ENCODE measurements at regions not wholly inside any gene's neighbourhood (a gene's known extent, or its start where the extent isn't known, plus 50 kb on each side); places are given as distances from the start of the nearest gene placed in this dataset.

DNA sequence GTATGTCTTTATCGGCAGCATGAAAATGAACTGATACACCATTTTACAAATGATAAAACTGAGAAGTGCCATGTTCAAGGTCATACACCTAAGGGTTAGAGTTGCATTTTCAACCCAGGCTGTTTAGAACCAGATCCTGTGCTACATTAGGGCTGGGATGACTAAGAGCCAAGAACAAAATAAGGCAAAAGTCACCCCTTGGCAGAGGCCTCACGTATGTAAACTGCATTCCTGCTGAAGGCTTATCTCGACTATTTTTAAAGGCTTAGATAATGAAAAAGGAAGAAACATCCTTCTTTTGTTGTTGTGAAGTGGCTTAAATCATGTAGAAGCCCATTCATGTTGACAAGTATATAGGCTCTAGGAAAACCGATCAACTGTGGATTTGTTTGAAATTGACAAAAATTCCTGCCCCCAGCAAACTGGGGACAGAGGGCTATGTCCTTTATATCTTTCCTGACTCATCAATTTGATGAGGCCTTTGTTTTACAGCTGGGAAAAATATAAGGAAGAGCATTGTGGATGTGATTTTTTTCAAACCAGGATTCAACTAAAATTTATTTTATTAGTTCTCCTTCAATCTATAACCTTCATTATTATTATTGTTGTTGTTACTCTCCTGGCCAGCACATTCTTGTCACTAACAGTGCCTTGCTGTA is 196.5 kb downstream of the SNX18 start:
- BruUV-seq (replicated peaks): no TSS peak
- no peak for TF ChIP-seq ZNF274 (IDR thresholded peaks at IDR 0.05; ENCODE audit: low read depth, low read length)
- TF ChIP-seq FOSL1 (IDR thresholded peaks at IDR 0.05; ENCODE audit: low read depth): no peak
- TF ChIP-seq SP1 (IDR thresholded peaks at IDR 0.05; ENCODE audit: low read depth): no peak
- no peak for TF ChIP-seq YY1 (IDR thresholded peaks at IDR 0.05; ENCODE audit: extremely low read depth, insufficient replicate concordance, low read depth, low read length)

GRCh38 chr5:54709096-54709495 is 191.5 kb downstream of the SNX18 start:
- RAD21 ChIA-PET (ENCODE audit: low non-redundant PET in 1 of 2, low total read pairs in 2 of 2, uncharacterized antibody in 2 of 2, unreplicated experiment in 2 of 2): no interaction called here
- POLR2A ChIA-PET: no interaction called here

More for the DNA sequence above, 196.5 kb downstream of the SNX18 start:
- ATAC-seq (no peak), DNase-seq (ENCODE audit: low read depth, low spot score) (no peak)
- intact Hi-C loops (cut with micrococcal nuclease): no loop called here
- Histone ChIP-seq H3K9me3 (ENCODE audit: control insufficient read depth in 1 of 2, insufficient read depth in 1 of 2, low read depth in 1 of 2, low read length in 2 of 2) (no peaks in the 10 kb centered on the region), H4K20me1 (ENCODE audit: insufficient read depth) (no peaks in the 10 kb centered on the region), H3K27ac (ENCODE audit: low read depth, low read length) (no peak overlapping the region), H3K79me2 (ENCODE audit: insufficient read depth, low read length) (no peaks in the 10 kb centered on the region), H2AFZ (ENCODE audit: low read depth, low read length, poor library complexity, severe bottlenecking) (no peak overlapping the region), H3K9me2 (ENCODE audit: insufficient read depth) (no peaks in the 10 kb centered on the region), H3K36me3 (ENCODE audit: control insufficient read depth in 1 of 2, insufficient read depth in 2 of 2, low read length in 2 of 2) (no peaks in the 10 kb centered on the region), H3K4me3 (replicated peaks in 1 of 2; ENCODE audit: low read depth in 1 of 2, low read length in 2 of 2) (no peak overlapping the region), H3K4me2 (ENCODE audit: low read length) (no peak overlapping the region), H3K4me1 (ENCODE audit: control insufficient read depth in 1 of 2, insufficient read depth in 2 of 2, low read length in 2 of 2) (no peaks in the 10 kb centered on the region), H3K27me3 (ENCODE audit: insufficient read depth, low read length) (no peaks in the 10 kb centered on the region), H3K9ac (ENCODE audit: low read length) (no peak overlapping the region)
- POLR2A ChIA-PET: no interaction called here
- RAD21 ChIA-PET (ENCODE audit: low non-redundant PET in 1 of 2, low total read pairs in 2 of 2, uncharacterized antibody in 2 of 2, unreplicated experiment in 2 of 2): no interaction called here
- CTCF ChIA-PET: no interaction called here

More at GRCh38 chr5:54709096-54709495, 191.5 kb downstream of the SNX18 start:
- no TSS peak for BruUV-seq (replicated peaks)
- Histone ChIP-seq H3K27me3 (ENCODE audit: insufficient read depth, low read length) (peaks cover 19% of the 10 kb centered on the region; the same call in 1 of the 2 replicates), H2AFZ (ENCODE audit: low read depth, low read length, poor library complexity, severe bottlenecking) (no peak overlapping the region), H4K20me1 (ENCODE audit: insufficient read depth) (no peaks in the 10 kb centered on the region), H3K79me2 (ENCODE audit: insufficient read depth, low read length) (no peaks in the 10 kb centered on the region), H3K9me3 (ENCODE audit: control insufficient read depth in 1 of 2, insufficient read depth in 1 of 2, low read depth in 1 of 2, low read length in 2 of 2) (no peaks in the 10 kb centered on the region), H3K27ac (ENCODE audit: low read depth, low read length) (no peak overlapping the region), H3K9me2 (ENCODE audit: insufficient read depth) (no peaks in the 10 kb centered on the region), H3K36me3 (ENCODE audit: control insufficient read depth in 1 of 2, insufficient read depth in 2 of 2, low read length in 2 of 2) (no peaks in the 10 kb centered on the region), H3K9ac (ENCODE audit: low read length) (no peak overlapping the region), H3K4me1 (ENCODE audit: control insufficient read depth in 1 of 2, insufficient read depth in 2 of 2, low read length in 2 of 2) (no peaks in the 10 kb centered on the region), H3K4me2 (ENCODE audit: low read length) (no peak overlapping the region), H3K4me3 (replicated peaks in 1 of 2; ENCODE audit: low read depth in 1 of 2, low read length in 2 of 2) (no peak overlapping the region)
- no peak for TF ChIP-seq POLR2A (IDR thresholded peaks at IDR 0.05; ENCODE audit: borderline replicate concordance, extremely low read depth, insufficient read depth, insufficient read length)
- no peak for TF ChIP-seq CEBPB (IDR thresholded peaks at IDR 0.05; ENCODE audit: low read depth)
- no peak for TF ChIP-seq ZNF274 (IDR thresholded peaks at IDR 0.05; ENCODE audit: low read depth, low read length)
- no peak for TF ChIP-seq ATF3 (IDR thresholded peaks at IDR 0.05)
- no peak for TF ChIP-seq TCF7L2 (IDR thresholded peaks at IDR 0.05; ENCODE audit: borderline replicate concordance, extremely low read depth, insufficient read depth, insufficient read length)
- TF ChIP-seq EZH2 (IDR thresholded peaks at IDR 0.05): no peak
- TF ChIP-seq, protein P1, sequence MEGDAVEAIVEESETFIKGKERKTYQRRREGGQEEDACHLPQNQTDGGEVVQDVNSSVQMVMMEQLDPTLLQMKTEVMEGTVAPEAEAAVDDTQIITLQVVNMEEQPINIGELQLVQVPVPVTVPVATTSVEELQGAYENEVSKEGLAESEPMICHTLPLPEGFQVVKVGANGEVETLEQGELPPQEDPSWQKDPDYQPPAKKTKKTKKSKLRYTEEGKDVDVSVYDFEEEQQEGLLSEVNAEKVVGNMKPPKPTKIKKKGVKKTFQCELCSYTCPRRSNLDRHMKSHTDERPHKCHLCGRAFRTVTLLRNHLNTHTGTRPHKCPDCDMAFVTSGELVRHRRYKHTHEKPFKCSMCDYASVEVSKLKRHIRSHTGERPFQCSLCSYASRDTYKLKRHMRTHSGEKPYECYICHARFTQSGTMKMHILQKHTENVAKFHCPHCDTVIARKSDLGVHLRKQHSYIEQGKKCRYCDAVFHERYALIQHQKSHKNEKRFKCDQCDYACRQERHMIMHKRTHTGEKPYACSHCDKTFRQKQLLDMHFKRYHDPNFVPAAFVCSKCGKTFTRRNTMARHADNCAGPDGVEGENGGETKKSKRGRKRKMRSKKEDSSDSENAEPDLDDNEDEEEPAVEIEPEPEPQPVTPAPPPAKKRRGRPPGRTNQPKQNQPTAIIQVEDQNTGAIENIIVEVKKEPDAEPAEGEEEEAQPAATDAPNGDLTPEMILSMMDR (IDR thresholded peaks at IDR 0.05 in 2 of 3, conservative IDR thresholded peaks at IDR 0.05 in 1 of 3; ENCODE audit: borderline replicate concordance in 1 of 3, insufficient read depth in 1 of 3, low read depth in 2 of 3, low read length in 2 of 3): no peak
- no peak for TF ChIP-seq EZH2phosphoT487 (IDR thresholded peaks at IDR 0.05; ENCODE audit: borderline replicate concordance)
- no peak for TF ChIP-seq FOSL1 (IDR thresholded peaks at IDR 0.05; ENCODE audit: low read depth)
- TF ChIP-seq YY1 (IDR thresholded peaks at IDR 0.05; ENCODE audit: extremely low read depth, insufficient replicate concordance, low read depth, low read length): no peak
- no peak for TF ChIP-seq CBX3 (IDR thresholded peaks at IDR 0.05; ENCODE audit: low read depth)
- intact Hi-C loops (cut with micrococcal nuclease): no loop called here
- no peak for DNase-seq (ENCODE audit: low read depth, low spot score)
- CTCF ChIA-PET: no interaction called here
- ATAC-seq: no peak

Measured in HCT116 (cell line).